GM19397 (cell line): ENCODE measurements at regions not wholly inside any gene's neighbourhood (a gene's known extent, or its start where the extent isn't known, plus 50 kb on each side); places are given as distances from the start of the nearest gene placed in this dataset.
A peak's percentile ranks its signal among the peaks of the same experiment; 100 is the strongest.

ENCODE experiments used
- ATAC-seq: cut with Tn5 transposase; IDR thresholded peaks from one replicate; pipeline ENCODE4 v1.9.1; 2021; ENCODE audit warnings: mild to moderate bottlenecking, moderate library complexity; ENCODE audit not compliant: unreplicated experiment

GRCh38 chr2:108139521-108139920 lies 100.2 kb upstream of the SULT1C3 start:
- ATAC-seq: no peak

- no peak for ATAC-seq
Measured at GRCh38 chr2:108145557-108146326, 94.0 kb upstream of the SULT1C3 start.

GRCh38 chr2:108148555-108148954 lies 91.2 kb upstream of the SULT1C3 start:
- no peak for ATAC-seq

- no peak for ATAC-seq
Measured at GRCh38 chr2:108154366-108155061, 85.3 kb upstream of the SULT1C3 start.

GRCh38 chr2:108161298-108161697 lies 78.5 kb upstream of the SULT1C3 start:
- no peak for ATAC-seq

GRCh38 chr2:108164318-108164717 lies 75.5 kb upstream of the SULT1C3 start:
- no peak for ATAC-seq

- no peak for ATAC-seq
Measured at GRCh38 chr2:108165729-108166128, 74.0 kb upstream of the SULT1C3 start.

GRCh38 chr2:108167699-108168098 lies 72.1 kb upstream of the SULT1C3 start:
- ATAC-seq: no peak

GRCh38 chr2:108169982-108170625 lies 69.7 kb upstream of the SULT1C3 start:
- no peak for ATAC-seq

GRCh38 chr2:108171657-108172056 lies 68.1 kb upstream of the SULT1C3 start:
- ATAC-seq: no peak

- no peak for ATAC-seq
Measured at GRCh38 chr2:108182489-108182888, 57.3 kb upstream of the SULT1C3 start.

GRCh38 chr2:108184419-108184818 lies 55.3 kb upstream of the SULT1C3 start:
- ATAC-seq: peak; percentile 60

GRCh38 chr2:108189316-108189715 lies 50.5 kb upstream of the SULT1C3 start:
- ATAC-seq: no peak
